Islet precursor cell (in vitro differentiated cells): ENCODE measurements at regions not wholly inside any gene's neighbourhood (a gene's known extent, or its start where the extent isn't known, plus 50 kb on each side); places are given as distances from the start of the nearest gene placed in this dataset.

Source experiments
- DNase-seq: peaks from one replicate; pipeline ENCODE4 v3.0.0-alpha.2; 2018

DNA sequence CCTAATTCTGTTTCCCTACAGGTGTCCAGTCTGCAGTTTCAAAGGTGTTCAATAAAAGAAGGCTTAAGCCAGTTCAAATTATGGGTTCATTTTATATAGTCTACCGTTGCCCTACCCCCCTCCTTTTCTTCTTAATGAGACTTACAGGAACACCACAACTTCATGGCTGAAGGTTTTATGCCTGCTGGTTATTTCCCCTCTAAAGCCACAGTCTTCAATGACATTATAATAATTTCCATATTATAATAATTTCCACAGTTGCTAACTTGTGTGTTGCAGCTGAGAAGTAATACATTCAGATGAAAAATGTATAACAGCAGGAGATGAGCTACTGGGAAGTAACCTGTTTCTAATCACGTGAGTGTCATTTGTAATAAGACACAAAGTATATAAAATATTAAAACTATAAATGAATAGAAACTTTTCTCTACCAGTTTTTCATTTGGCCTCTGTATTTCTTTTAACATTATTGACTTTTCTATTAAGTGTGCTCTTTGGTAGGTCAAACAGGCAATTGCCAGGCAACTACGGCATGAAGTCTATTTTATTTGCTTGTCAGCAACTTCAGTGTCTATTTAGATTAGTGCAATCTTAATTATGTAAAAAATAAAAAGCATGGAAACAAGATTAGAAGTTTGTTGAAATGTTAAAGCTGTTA, 120.5 kb upstream of the HMHB1 start:
- no peak for DNase-seq

GRCh38 chr5:143687604-143688003, 124.4 kb upstream of the HMHB1 start:
- DNase-seq = no peak

DNA sequence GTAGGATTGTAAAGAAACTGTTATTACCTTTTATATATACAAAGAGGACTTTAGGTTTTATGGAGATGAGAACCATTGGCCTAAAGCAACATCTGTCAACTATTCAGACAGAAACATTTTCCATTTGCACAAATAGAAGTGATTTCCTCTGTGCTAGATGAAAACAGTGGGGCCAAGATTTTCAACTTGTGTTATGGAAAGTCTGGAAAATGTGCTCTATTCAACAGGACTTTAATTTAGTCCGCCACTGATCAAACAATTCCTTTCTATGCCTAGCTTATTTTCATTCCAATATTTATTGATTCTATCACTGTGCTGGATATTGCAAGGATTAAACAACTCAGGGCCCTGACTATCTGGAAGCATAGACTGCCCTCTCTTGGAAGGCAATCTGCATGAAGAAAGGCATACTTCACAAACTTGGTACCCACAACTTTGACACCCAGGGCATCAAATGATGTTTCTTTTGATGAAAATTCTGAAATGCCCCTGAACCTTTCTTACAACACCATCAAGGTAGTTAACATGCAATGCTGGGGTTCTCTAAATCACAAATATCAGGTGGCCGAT, 126.6 kb upstream of the HMHB1 start:
- DNase-seq = no peak

GRCh38 chr5:143683459-143683858, 128.5 kb upstream of the HMHB1 start:
- DNase-seq = no peak

DNA sequence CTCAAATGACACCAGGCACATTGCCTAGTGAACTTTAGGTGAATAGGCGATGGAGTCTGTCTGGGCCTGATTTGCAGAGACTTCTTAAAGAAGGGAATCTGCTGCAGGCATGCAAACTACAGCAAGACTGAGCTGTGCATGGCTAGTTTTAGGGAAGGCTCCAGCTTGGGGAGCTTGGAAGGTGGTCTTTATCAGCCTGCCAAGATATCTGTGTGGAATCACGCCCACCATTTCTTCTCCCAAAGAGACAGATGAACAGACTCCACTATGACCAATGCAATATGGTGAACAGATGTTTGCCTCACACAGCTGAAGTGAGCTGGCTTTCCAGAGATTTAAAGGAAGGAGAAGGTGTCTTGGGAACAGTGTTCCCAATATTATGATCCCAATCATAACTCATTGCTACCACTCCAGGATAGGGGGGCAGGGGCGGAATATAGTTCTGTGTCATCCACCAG, 129.0 kb upstream of the HMHB1 start:
- DNase-seq = no peak

GRCh38 chr5:143682246-143682905, 129.6 kb upstream of the HMHB1 start:
- DNase-seq = no peak

DNA sequence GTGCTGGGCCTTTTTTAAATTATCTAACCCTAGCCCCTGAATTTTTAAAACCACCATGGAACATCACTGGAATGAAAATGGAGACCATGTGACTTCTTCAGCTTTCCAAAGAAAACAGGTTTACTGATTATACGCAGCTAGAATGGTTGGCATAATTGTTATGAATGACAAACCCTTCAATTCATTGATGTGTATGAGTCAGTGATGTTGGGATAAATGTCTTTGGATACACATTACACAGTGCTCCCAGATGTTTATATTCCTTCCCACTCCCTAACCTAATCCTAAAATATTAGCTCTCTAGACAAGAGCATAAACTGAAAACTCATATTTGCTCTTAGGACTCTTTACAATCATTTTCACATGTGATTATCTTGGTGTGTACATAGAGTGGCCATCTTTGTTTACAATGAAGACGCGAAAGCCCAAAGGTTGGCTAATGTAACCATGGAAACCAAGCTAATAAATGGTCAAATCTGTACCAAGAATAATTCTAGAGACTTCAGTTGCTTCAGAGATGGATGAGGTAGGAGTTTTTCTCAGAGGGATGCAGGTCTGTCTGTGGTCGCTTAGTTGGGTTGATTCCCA, 131.2 kb upstream of the HMHB1 start:
- no peak for DNase-seq

- no peak for DNase-seq
Measured at GRCh38 chr5:143679777-143680176, 132.2 kb upstream of the HMHB1 start.

DNA sequence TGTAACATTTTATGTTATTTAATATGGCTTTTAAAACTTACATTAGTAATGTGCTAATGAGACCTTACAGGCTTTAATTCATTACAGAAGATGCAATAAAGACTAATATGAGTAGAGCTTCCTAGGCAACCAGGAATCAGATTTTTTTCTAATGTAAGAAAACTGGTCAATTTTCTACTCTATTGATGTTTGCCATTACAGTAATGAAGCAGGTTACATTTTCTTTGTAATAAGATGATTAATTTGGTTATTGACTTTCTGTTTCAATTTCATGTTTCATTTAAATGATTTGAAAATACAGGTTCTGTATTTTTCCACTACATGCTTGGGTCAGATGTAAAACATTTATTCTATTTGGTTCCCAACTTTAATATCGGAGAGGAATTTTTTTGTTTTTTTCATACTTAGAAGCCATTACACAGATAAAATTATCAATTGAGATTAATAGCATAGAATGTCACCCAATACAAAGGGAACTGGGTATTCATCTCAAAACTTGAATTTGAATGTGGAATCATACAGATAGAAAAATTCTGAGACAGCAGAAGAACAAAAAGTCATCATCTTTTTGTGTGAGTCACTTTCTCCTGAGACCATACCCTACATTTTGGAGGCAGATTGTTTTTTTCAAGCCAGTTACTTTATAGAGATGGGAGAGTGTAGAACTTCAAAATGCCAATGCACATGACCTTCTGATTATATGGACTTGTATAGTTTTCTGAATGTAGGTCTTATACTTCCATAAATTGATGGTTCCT, 133.6 kb upstream of the HMHB1 start:
- no peak for DNase-seq

- peak; percentile 54 for DNase-seq
Measured at GRCh38 chr5:143677403-143677802, 134.6 kb upstream of the HMHB1 start.

GRCh38 chr5:143676802-143677201, 135.2 kb upstream of the HMHB1 start:
- no peak for DNase-seq

- no peak for DNase-seq
Measured at GRCh38 chr5:143674469-143674786, 137.5 kb upstream of the HMHB1 start.

DNA sequence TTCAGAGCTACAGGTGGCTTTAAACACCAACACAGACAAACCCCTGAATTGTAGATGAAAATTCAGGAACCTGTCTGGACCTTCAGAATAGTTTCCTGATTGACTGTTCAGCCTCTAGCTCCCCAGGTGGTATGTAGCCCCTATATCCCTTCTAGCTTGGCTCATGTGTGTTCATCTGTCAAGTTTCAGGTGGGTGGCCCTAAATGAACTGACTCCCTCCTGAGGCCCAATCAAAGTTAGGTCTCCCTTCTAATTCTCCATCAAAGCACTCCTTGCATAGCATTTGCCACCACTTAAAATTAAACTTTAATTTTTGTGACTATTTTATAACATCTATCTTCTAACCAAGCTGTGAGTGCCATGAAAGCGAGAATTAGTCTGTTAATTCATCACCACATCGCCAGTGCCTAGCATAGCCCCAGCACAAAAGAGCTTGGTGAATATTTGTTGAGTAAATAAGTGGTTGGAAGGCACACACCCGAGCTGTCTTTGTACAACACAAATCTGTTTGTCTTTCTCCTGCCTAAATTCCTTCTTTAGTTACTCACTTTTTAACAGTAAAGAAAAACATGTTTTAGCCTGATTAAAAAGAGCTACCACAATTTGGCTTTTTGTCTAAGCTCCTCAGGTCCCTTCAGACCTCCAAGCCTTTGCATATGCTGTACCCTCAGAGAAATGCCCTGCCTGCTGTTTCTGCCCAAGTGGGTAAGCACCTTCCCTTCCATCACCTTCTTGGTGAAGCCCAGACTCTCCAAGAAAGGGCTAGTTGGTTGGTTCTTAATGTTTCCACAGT, 138.1 kb upstream of the HMHB1 start:
- no peak for DNase-seq

DNA sequence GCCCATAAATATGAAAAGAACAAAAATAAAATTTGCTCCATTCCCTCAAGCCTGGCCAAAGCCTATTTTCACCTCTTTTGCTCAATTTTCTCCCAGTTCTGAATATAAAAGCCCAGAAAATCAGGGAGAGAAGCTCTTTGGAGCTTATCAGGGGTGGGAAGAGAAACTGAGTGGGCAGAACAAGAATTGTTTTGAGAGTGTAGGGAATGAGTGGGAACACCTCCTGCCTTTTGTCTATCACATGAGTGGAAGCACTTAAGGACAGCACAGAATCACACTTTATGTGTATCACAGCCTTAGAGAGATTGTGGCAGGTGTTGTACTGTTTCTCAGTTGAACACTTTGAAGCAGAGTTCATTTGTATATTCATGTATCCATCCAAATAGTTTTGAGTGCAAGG, 139.2 kb upstream of the HMHB1 start:
- no peak for DNase-seq

DNA sequence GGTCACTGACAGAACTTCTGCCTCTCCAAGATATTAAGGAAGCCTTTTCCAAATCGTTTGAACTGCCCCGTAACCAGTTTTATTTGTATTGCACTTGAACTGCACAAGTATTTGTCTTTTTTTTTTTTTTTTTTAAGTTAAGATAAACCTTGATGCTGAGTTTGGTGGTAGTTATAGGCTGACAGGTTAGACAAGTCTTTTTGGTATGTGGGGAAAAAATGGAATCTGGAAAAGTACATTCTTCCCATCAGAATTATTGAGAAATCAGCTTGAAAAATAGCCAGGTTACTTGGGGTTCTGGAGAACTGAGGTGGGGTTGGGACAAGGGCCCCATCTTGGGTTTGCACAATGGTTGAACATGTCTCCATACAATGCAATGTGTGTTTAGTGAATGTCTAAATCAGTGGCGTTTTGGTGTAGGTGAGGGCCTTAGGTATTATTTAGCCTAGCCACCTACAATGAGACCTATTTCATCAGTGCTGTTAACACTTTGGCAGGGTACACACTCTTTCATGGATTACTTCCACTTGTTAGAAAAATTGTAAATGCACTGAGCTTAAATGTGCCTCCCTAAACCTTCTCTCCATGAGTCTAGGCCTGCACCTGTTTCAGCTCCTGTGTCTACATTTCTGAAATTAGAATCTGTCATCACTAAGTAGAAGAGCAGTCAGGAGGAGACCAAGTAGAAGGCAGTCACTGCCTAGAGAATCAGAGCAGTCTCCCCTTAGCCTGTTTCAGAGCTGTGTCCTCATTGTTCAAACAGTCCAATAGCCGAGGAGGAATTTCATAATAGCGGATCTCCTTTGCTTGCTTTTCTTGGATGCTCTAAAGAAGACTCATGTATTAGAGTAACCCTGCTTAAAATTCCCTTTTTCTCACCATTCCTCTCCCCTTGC, 140.0 kb upstream of the HMHB1 start:
- no peak for DNase-seq

DNA sequence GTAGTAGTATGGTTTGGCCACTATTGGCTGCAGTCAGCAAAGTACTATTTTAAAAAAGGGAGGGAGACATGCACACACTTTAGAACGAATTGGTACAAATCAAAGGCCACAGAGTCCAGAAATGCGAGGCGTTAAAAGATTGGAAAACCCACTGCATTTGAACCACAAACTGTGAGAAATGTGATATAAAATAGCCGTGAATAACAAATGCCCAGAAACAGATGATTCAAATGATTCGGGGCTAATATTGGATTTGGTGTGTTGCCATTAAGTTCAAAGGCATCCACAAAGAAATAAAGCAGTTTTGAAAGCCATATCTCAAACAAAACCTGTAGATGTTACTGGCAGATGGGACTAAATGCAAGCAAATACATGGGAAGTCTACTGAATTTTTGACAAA, 140.9 kb upstream of the HMHB1 start:
- DNase-seq = no peak

GRCh38 chr5:143665866-143666265, 146.1 kb upstream of the HMHB1 start:
- no peak for DNase-seq

GRCh38 chr5:143664623-143665022, 147.3 kb upstream of the HMHB1 start:
- no peak for DNase-seq

DNA sequence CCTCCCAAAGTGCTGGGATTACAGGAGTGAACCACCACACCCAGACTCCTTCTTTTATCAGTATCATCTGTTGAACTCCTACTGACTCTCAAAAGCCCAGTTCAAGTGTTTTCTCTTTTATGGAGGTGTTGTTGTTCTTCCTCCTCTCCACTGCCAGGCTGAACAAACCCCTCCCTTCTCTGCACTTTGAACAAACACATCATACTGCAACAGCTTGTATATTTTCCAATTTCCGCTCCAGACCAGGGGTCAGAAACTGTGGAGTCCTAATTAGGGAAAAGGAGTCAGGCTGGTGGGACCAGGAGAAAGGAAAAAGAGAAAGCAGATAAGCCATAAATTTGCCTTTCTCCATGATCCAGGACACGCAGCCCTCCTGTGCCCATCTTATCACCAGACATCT, 148.1 kb upstream of the HMHB1 start:
- no peak for DNase-seq

DNA sequence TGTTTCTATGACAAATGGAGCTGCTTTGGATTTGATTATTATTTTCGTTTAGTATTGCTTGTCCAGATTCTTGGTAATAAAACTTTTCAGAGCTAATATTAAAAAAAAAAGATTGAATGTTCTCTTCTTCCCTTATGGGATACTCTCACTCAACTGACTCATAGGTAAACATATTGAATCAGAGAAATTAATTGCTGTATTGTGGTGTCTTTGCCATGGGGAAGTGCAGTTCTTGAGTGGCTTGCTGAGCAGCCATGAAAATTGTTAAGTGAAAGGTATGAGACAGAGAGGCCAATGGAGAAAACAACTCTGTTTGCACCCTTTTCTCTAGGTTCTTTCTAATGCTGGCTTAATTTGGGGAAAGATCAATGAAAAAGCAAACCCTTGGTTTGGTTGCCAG, 149.9 kb upstream of the HMHB1 start:
- DNase-seq = no peak

- no peak for DNase-seq
Measured at GRCh38 chr5:143660625-143661024, 151.3 kb upstream of the HMHB1 start.
